ENCODE measurements at regions not wholly inside any gene's neighbourhood (a gene's known extent, or its start where the extent isn't known, plus 50 kb on each side); places are given as distances from the start of the nearest gene placed in this dataset.

- Histone ChIP-seq H3K36me3 (ENCODE audit: low read length) (no peaks in the 10 kb centered on the region), H3K9ac (ENCODE audit: low read length) (no peak overlapping the region), H3F3A (ENCODE audit: insufficient read depth) (no peaks in the 10 kb centered on the region), H2AFZ (ENCODE audit: low read depth, low read length, severe bottlenecking) (no peak overlapping the region), H4K20me1 (ENCODE audit: low read depth, low read length) (no peaks in the 10 kb centered on the region), H3K27ac (ENCODE audit: low read depth, low read length) (no peak overlapping the region), H3K4me2 (ENCODE audit: low read depth, low read length, poor library complexity, severe bottlenecking) (no peak overlapping the region), H3K4me3 (ENCODE audit: insufficient read depth, low read length, poor library complexity, severe bottlenecking) (no peak overlapping the region), H3K9me2 (replicated peaks; ENCODE audit: insufficient read depth, low read length) (no peaks in the 10 kb centered on the region), H3K9me3 (ENCODE audit: insufficient read depth, low read length) (no peaks in the 10 kb centered on the region), H3K79me2 (ENCODE audit: insufficient read depth, low read length) (no peaks in the 10 kb centered on the region), H3K27me3 (ENCODE audit: low read length) (no peaks in the 10 kb centered on the region)
- no peak for TF ChIP-seq CTCF (IDR thresholded peaks at IDR 0.05; ENCODE audit: insufficient read depth, low read length, poor library complexity, severe bottlenecking)
- TF ChIP-seq EZH2phosphoT487 (conservative IDR thresholded peaks at IDR 0.05; ENCODE audit: low read length) = no peak
Measured at GRCh38 chr6:105753620-105754211, 332.4 kb upstream of the PRDM1 start.

- Histone ChIP-seq H3K79me2 (ENCODE audit: insufficient read depth, low read length) (no peaks in the 10 kb centered on the region), H3K9ac (ENCODE audit: low read length) (no peak overlapping the region), H3K9me2 (replicated peaks; ENCODE audit: insufficient read depth, low read length) (no peaks in the 10 kb centered on the region), H3K9me3 (ENCODE audit: insufficient read depth, low read length) (no peaks in the 10 kb centered on the region), H3K27ac (ENCODE audit: low read depth, low read length) (no peak overlapping the region), H2AFZ (ENCODE audit: low read depth, low read length, severe bottlenecking) (no peak overlapping the region), H3K4me3 (ENCODE audit: insufficient read depth, low read length, poor library complexity, severe bottlenecking) (no peak overlapping the region), H4K20me1 (ENCODE audit: low read depth, low read length) (no peaks in the 10 kb centered on the region), H3F3A (ENCODE audit: insufficient read depth) (no peaks in the 10 kb centered on the region), H3K4me2 (ENCODE audit: low read depth, low read length, poor library complexity, severe bottlenecking) (no peak overlapping the region), H3K36me3 (ENCODE audit: low read length) (no peaks in the 10 kb centered on the region), H3K27me3 (ENCODE audit: low read length) (no peaks in the 10 kb centered on the region)
- TF ChIP-seq CTCF (IDR thresholded peaks at IDR 0.05; ENCODE audit: insufficient read depth, low read length, poor library complexity, severe bottlenecking) (no peak), EZH2phosphoT487 (conservative IDR thresholded peaks at IDR 0.05; ENCODE audit: low read length) (no peak)
Measured at GRCh38 chr6:105753207-105753606, 332.9 kb upstream of the PRDM1 start.

- H2AFZ ChIP-seq (ENCODE audit: low read depth, low read length, severe bottlenecking) = no peak overlapping the region
- no peaks in the 10 kb centered on the region for H3K9me3 ChIP-seq (ENCODE audit: insufficient read depth, low read length)
- H4K20me1 ChIP-seq (ENCODE audit: low read depth, low read length) = no peaks in the 10 kb centered on the region
- H3F3A ChIP-seq (ENCODE audit: insufficient read depth) = no peaks in the 10 kb centered on the region
- H3K9ac ChIP-seq (ENCODE audit: low read length) = no peak overlapping the region
- no peaks in the 10 kb centered on the region for H3K27me3 ChIP-seq (ENCODE audit: low read length)
- no peaks in the 10 kb centered on the region for H3K36me3 ChIP-seq (ENCODE audit: low read length)
- no peak overlapping the region for H3K4me2 ChIP-seq (ENCODE audit: low read depth, low read length, poor library complexity, severe bottlenecking)
- H3K79me2 ChIP-seq (ENCODE audit: insufficient read depth, low read length) = no peaks in the 10 kb centered on the region
- no peaks in the 10 kb centered on the region for H3K9me2 ChIP-seq (replicated peaks; ENCODE audit: insufficient read depth, low read length)
- TF ChIP-seq EZH2phosphoT487 (conservative IDR thresholded peaks at IDR 0.05; ENCODE audit: low read length) = no peak
- no peak for TF ChIP-seq CTCF (IDR thresholded peaks at IDR 0.05; ENCODE audit: insufficient read depth, low read length, poor library complexity, severe bottlenecking)
- H3K27ac ChIP-seq (ENCODE audit: low read depth, low read length) = no peak overlapping the region
- no peak overlapping the region for H3K4me3 ChIP-seq (ENCODE audit: insufficient read depth, low read length, poor library complexity, severe bottlenecking)
Measured at GRCh38 chr6:105750089-105750488, 336.0 kb upstream of the PRDM1 start.
